GM18505 (cell line): ENCODE measurements at regions not wholly inside any gene's neighbourhood (a gene's known extent, or its start where the extent isn't known, plus 50 kb on each side); places are given as distances from the start of the nearest gene placed in this dataset.

ENCODE experiments used
- ATAC-seq: cut with Tn5 transposase; IDR thresholded peaks from one replicate; pipeline ENCODE4 v1.9.1; 2021; ENCODE audit not compliant: unreplicated experiment
- POLR2A ChIP-seq: IDR thresholded peaks from 4 replicates; pipeline ENCODE4 v1.6.1; 2011; ENCODE audit warnings: borderline replicate concordance; ENCODE audit not compliant: insufficient read depth, insufficient read length; ENCODE audit errors: extremely low read depth

DNA sequence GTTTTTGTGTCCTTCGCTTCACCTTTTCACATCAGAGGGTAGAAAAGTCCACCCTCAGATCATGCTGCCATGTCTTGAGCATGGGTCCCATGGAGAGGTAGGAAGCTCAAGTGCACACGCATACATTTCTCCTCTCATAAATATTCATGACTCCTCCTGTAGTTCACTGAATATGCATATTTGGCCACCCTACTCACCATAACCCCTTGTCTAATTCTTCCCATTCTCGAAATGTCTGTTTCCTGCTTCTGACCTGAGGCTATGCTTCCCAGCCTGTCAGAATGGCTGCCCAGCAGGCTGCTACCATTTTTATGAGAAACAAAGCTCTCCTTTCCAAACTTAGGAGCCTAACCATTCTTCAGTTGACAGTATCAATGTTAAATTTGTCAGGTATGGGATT lies 86.5 kb downstream of the ADRA2C start:
- no peak for TF ChIP-seq POLR2A
- ATAC-seq = no peak

DNA sequence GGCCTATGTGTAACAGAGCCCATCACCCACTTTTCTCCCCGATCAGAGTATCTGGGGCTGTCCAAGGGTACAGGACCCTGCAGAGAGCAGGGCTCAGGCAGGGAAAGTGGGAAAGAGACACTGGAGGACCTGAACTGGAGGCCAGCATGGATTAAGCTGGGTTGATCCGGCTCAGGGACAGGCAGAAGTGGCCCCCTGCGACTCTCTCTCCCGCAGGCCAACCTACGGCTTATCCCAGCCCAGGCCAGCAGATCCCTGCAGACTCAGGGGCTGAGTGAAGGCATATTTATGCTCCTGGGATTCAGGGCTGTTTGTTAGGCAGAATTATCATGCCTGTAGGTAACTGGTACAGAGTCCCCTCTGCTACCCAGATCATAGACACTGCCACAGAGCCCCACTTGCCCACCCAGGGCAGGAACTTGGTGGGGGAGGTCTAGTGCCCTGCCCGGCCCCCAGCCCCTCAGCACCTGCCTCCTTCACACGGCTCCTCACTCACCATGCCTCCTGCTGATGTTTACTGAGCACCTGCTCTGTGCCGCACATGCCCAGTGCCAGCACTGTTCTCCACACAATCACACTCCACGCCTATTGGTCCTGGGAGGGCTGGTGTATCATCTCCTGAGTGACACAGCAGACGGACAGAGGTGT lies 87.3 kb downstream of the ADRA2C start:
- TF ChIP-seq POLR2A = no peak
- no peak for ATAC-seq

DNA sequence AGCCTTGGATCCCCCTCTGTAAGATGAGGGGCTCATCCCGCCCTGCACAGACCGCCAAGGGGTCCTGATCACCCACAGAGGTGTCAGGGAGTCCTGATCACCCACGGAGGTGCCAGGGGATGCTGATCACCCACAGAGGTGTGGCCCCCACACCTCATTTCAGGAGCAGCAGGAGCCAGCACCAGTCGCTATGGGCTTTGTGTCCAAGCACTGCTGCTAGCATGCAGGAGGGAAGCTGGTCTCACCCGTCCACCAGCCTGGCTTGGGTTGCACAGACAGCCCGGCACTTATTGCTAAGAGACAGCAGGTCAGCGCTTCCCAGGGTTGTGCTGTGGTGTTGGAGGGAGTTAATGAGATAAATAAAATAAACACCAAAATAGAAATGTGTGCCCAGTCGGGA lies 88.5 kb downstream of the ADRA2C start:
- no peak for TF ChIP-seq POLR2A
- no peak for ATAC-seq

DNA sequence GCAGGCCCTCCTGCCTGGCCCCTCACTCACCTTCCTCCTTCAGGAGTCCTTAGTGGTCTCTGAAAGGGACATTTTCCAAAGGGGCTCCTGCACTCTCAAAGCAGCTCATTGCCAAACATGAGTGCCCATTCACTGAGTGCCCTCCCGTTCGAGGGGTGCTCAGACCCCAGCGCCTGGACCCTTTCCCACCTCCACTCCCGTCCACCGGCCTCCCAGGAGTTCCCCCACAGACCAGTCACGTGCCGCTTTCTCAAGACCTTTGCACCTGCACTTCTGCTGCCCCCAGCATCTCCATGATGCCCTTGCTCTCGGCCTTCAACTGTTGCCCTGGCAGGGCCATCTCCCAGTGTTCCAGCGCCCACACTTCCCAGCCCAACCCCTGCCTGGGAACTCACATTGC lies 89.5 kb downstream of the ADRA2C start:
- no peak for TF ChIP-seq POLR2A
- ATAC-seq = no peak

DNA sequence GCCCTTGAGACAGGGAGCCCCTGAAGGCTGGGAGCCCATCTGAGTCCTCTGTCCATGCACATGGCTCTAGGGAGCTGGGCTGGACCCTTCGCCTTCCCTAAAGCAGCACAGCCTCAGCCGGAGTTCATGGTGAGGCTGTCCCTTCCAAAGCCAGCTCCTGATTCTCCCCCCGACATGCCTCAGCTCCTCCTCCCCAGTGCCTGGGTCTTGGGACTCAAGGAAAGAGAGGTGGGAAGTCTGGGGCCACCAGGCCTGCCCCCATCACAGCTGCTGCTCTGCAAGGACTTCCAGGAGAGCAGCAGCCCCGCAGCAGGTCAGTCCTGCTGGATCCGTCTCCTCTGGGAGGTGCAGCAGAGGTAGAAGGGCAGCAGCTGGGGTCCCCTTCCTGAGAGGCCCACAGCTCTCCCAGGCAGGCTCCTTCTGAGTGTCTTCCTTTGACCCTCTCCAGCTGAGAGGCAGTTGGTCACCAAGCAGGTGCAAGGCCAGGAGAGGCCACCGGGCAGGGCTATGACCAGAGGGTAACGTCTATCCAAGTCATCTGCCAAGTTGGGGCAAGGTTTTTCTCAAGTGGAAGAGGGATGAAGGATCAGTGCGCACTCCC lies 90.5 kb downstream of the ADRA2C start:
- no peak for TF ChIP-seq POLR2A
- ATAC-seq = no peak

DNA sequence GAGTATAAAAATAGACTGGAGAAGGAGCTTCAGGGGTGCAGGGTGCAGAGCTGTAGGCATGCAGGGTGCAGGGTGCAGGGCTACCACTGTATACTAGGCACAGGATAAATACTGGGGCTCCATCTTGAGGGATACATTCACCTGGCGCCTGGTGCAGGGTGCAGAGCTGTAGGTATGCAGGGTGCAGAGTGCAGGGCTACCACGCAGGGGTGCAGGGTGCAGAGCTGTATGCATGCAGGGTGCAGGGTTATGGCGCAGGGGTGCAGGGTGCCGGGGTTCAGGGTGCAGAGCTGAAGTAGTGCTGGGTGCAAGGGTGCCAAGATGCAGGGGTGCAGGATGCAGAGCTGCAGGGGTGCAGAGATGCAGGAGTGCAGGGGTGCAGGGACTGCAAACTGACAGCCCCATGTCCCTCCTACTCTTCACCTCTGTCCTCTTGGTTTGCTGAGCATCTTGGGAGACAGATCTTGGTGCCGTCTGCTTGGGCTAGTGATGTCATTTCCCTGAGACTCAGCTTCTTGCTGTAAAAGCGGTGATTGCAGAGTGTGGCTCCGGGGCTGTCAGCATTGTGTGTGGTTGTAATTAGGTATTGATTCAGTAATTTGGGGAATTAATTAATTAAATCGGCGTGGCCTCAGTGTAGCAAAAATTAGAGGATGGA lies 91.2 kb downstream of the ADRA2C start:
- no peak for TF ChIP-seq POLR2A
- no peak for ATAC-seq

DNA sequence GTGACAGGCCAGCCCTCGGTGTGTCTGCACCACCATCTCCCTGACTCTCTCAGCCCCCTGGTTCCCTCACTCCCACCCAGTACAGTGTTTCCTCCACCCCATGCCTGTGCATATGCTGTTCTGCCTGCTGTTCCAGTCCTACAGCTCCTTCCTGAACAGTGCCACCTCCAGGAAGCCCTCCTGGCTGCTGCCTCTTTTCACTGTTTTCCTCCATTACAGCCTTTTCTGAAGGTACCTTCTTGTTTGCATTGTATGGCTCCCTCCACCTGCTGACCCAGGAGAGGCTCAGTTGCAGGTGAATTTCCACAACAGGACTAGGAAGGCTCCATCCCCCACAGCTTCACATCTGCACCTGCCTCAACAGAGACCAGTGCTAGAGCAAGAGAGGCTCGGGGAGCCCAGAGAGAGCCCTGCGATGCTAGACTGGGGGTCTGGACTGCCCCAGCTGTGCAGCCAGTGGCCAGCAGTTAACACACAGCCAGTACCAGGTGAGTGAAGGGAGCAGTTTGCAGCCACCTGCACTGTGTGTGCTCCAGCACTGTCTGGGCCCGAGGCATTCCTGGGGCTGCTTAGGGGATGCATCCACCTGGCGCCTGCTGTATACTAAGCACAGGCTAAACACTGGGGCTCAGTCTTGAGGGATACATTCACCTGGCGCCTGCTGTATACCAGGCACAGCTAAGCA lies 92.0 kb downstream of the ADRA2C start:
- ATAC-seq = no peak
- TF ChIP-seq POLR2A = no peak

DNA sequence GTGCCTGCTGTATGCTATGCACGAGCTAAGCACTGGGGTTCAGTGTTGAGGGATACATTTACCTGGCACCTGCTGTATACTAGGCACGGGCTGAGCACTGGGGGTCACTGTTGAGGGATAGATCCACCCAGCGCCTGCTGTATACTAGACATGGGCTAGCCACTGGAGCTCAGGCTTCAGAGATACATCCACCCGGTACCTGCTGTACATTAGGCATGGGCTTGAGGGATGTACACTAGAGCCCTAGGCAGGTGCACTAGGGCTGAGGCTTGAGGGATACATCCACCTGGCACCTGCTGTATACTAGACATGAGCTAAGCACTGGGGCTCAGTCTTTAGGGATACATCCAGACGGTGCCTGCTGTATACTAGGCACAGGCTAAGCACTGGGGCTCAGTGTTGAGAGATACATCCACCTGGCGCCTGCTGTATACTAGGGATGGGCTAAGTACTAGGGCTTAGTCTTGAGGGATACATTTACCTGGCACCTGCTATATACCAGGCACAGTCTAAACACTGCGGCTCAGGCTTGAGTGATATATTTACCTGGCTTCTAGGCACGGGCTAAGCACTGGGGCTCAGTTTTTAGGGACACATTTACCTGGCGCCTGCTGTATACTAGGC lies 92.7 kb downstream of the ADRA2C start:
- TF ChIP-seq POLR2A = no peak
- ATAC-seq = no peak

DNA sequence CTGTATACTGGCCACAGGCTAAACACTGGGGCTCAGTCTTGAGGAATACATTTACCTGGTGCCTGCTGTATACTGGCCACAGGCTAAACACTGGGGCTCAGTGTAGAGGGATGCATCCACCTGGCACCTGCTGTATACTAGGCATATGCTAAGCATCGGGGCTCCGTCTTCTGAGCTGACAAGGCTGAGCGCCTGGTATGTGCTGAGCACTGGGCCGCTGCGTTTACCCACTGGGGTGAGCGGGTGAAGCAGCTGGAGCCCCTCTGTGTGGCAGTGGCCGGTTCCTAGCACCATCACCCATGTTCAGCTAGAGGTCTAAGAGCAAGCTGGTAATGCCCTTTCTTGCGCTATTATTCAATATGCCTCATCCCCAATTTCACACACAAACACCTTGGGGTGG lies 93.4 kb downstream of the ADRA2C start:
- ATAC-seq = no peak
- no peak for TF ChIP-seq POLR2A

DNA sequence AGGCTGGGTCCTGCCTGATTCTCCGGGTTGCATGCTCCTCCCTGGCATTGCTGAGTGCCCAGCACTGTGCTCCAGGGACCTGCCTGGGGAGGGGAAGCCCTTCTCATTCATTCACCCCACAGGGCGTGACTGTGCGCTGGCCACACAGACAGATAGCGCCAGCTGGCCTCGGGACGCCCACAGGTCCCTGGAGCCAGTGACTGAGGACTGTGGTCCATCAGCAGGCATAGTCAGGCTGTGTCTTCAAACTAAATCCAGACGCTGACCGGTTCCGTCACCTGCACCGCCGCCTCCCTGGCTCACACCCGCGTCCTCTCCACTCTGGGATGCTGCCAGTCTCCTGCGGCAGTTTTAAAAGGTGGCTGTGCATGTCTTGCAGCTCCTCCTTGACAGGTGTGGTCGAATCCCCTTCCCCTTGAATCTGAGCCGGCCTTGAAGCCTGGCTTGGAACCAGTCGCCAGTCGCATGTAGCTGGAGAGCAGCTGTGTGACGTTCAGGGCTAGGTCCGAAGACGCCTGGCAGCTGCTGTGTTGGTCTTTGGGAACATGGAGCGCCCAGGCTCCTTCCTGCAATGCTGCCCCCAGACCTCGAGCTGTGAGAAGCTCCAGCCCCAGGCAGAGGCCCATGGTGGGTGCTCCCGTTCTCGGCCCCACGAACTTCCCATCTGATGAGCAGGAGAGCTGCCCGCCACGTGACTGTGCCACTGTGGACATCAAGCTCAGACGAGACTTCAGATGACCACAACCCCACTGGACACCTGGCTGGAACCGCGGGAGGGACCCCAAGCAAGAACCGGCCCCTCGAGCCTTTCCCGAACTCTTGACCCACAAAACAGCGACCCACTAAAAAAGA lies 94.1 kb downstream of the ADRA2C start:
- no peak for TF ChIP-seq POLR2A
- ATAC-seq = no peak

DNA sequence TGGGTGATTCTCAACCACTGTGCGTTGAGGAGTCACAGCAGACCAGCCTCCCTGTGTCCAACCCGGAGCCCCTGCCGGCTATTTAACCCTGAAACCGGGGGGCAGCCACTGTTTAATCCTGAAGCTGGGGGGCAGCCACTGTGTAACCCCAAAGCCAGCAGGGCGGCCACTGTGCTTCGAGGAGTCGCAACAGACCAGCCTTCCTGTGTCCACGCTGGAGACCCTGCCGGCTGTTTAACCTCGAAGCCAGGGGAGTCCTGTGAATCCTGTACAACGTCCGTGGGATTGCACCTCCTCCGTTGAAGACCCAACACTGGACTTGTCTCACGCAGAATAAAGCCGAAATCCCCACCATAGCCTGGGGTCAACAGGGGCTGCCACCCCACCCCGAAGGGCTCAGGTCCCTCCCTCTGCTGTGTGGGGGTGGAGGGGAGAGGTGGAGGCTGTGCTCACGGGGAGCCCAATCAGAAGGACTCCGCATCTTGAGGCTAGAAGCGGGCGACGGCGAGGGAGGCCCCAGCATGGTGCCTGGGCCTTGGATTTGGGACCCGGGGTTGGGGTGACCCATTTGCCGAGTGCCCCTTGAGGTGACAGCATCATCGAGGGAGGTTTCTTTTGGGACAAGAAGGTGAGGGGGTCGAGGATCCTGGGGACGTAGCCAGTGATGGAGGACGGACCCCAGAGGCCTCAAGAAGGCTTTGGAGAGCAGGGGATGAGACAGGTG lies 94.9 kb downstream of the ADRA2C start:
- no peak for TF ChIP-seq POLR2A
- no peak for ATAC-seq
